ENCODE measurements at regions not wholly inside any gene's neighbourhood (a gene's known extent, or its start where the extent isn't known, plus 50 kb on each side); places are given as distances from the start of the nearest gene placed in this dataset.

GRCh38 chr13:65585346-65585745 is 1644.8 kb downstream of the PCDH9 start:
- no TSS peak for BruUV-seq (replicated peaks)
- Histone ChIP-seq H2BK120ac (ENCODE audit: low read depth, low read length) (no peak overlapping the region), H3K18ac (ENCODE audit: low read depth, low read length) (no peak overlapping the region), H3K27ac (ENCODE audit: insufficient read depth, low read length) (no peak overlapping the region), H3K36me3 (ENCODE audit: control insufficient read depth, insufficient read depth, low read length) (no peaks in the 10 kb centered on the region), H2AK5ac (ENCODE audit: low read depth, low read length) (no peak overlapping the region), H3K9me1 (ENCODE audit: insufficient read depth, low read length) (no peaks in the 10 kb centered on the region), H3K79me1 (ENCODE audit: low read depth in 1 of 2, low read length in 2 of 2) (no peaks in the 10 kb centered on the region), H2BK20ac (ENCODE audit: low read depth, low read length) (no peak overlapping the region), H3K9ac (ENCODE audit: low read depth, low read length) (no peak overlapping the region), H4K5ac (ENCODE audit: low read depth, low read length) (no peak overlapping the region), H3K4me3 (ENCODE audit: insufficient read depth, low read depth, low read length) (no peak overlapping the region), H3K14ac (replicated peaks; ENCODE audit: low read depth, low read length) (no peak overlapping the region), H3K56ac (ENCODE audit: extremely low read depth, insufficient read depth, low read length) (no peak overlapping the region), H2BK5ac (ENCODE audit: low read depth, low read length, poor library complexity, severe bottlenecking) (no peak overlapping the region), H3K4me2 (ENCODE audit: low read depth, low read length) (no peak overlapping the region), H2AK9ac (replicated peaks; ENCODE audit: low read depth, low read length, poor library complexity) (no peak overlapping the region), H2BK15ac (ENCODE audit: low read depth, low read length) (no peak overlapping the region), H3K4ac (ENCODE audit: low read depth, low read length) (no peak overlapping the region), H4K91ac (ENCODE audit: insufficient read depth, low read depth, low read length) (no peak overlapping the region), H3K9me3 (ENCODE audit: control insufficient read depth, insufficient read depth, low read length) (no peaks in the 10 kb centered on the region), H3K4me1 (ENCODE audit: control insufficient read depth, insufficient read depth, low read length) (no peaks in the 10 kb centered on the region), H4K20me1 (ENCODE audit: insufficient read depth, low read length) (no peaks in the 10 kb centered on the region), H4K8ac (ENCODE audit: low read depth in 2 of 2, low read length in 2 of 2) (no peak overlapping the region), H3K27me3 (ENCODE audit: control insufficient read depth, insufficient read depth, low read length) (no peaks in the 10 kb centered on the region), H3K23ac (ENCODE audit: low read depth, low read length) (no peak overlapping the region), H2AFZ (replicated peaks; ENCODE audit: low read length, poor library complexity) (no peak overlapping the region)
- ATAC-seq (ENCODE audit: low read depth) (no peak), DNase-seq (no peak)
- ChIA-PET POLR2A (ENCODE audit: unreplicated experiment) (no interaction called here), CTCF (no interaction called here)
- TF ChIP-seq BHLHE40 (IDR thresholded peaks at IDR 0.05; ENCODE audit: low read depth, low read length) (no peak), CEBPB (IDR thresholded peaks at IDR 0.05; ENCODE audit: low read depth, low read length) (no peak), RAD21 (IDR thresholded peaks at IDR 0.05; ENCODE audit: low read length) (no peak), NFE2L2 (IDR thresholded peaks at IDR 0.05; ENCODE audit: low read depth, low read length) (no peak)
- intact Hi-C loops (cut with micrococcal nuclease) = no loop called here
- dilution Hi-C loops (cut with HindIII; ENCODE audit: low sequenced_read_pairs, unreplicated experiment) = no loop called here
- in situ Hi-C loops (cut with MboI; ENCODE audit: low sequenced_read_pairs) = no loop called here
- WGBS, 2 experiments (ENCODE audit: extremely low coverage in 2 of 2, insufficient read length in 1 of 2) = 88% methylated on average over 9 of the region's 10 CpGs; no CpG with 5 or more reads in 1 of the 2 experiments
